ENCODE measurements at regions not wholly inside any gene's neighbourhood (a gene's known extent, or its start where the extent isn't known, plus 50 kb on each side); places are given as distances from the start of the nearest gene placed in this dataset.
A peak's percentile ranks its signal among the peaks of the same experiment; 100 is the strongest.

DNA sequence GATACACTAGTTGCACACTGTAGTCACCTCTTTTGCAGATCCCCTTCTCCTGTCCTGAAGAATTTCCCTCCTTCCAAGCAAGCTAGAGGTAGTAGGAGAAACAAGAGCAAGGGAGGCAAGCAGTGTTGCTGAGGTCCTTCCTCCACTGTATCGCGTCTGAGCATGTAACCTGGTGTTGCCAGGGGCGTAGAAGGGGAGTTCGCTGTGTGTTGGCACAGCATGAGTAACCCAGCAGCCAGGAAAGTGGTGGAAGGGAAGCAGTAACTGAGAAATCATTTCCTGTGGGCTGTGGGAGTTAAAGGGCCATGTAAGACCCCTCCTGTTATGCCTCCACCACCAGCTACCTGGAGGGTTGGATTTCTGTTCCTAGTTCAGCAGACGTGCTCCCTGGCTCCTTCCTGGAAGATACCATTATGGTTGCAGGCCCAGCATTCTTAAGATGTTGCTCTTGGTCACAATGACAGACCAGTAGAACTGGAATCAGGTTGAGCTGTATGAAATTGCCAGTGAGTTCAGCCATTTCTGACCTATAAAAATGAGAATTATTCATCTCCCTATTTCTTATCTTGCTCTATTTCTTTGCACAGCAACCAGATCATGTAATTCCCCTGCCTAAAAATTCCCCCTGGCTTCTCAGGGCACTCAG lies 215.3 kb upstream of the TOPAZ1 start:
- DNase-seq, result no peak

DNA sequence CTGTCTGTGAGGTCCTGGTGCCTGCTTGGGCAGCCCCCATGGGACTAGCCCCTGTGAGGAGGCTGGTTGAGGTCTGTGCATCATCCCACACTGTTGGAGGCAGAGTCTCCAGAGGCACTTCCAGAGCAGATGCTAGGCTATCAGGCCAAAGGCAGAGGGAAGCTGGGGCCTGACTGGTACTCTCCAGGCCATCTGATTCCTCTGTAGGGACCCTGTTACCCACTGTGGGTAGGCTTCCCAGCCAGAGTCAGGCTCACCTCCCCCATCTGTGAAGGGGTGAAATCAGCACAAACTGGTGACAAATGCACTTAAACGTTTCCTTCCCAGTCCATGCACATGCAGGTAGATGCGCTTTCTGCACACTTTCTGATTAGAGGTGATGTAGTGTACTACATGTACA lies 212.6 kb upstream of the TOPAZ1 start:
- DNase-seq, result no peak

DNA sequence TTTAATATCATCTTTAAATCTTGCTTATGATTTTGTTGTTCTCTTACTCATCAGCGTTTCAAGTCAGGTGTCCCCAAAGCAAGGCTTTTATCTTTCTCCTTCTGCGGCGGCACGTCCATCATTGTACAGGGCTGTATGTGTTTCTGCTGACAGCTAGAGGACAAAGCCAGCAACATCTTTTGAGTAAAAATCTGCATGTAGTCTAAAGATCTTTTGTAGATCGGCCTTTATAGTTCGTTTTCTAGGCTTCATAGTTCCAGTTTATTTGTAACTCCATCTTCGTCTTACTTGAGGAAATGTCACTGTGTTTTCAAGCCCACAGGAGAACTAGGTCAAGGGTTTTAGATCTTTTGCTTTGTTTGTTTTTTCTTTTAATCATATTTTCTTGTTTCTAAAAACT lies 211.4 kb upstream of the TOPAZ1 start:
- DNase-seq, result no peak

DNA sequence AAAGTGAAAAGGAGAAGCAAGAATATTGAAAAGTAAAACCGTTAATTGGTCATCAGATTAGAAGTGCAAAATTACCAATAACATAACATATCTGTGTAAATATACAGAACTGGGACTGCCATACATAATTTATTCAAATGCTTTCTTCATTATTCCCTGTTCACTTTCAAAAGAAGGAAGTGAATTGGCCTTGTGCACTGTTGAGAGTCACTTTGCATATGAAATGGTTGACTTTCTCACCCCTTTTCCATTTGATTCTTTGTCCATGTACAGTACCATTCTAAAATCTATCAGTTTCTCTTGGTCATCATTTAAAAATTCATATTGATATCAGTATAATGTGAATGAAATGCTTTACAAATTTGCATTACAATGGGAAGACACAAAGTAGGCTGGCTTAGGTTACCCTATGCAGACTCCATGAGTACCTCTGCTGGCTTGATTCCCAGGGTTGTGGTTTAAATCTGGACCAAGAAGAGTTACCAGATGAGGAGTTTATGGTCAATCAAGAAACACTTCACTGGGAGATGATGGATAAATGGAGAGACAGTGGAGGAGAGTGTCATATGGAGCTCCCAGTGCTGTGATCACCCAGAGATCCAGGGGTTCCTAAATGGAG lies 210.9 kb upstream of the TOPAZ1 start:
- no peak for DNase-seq

DNA sequence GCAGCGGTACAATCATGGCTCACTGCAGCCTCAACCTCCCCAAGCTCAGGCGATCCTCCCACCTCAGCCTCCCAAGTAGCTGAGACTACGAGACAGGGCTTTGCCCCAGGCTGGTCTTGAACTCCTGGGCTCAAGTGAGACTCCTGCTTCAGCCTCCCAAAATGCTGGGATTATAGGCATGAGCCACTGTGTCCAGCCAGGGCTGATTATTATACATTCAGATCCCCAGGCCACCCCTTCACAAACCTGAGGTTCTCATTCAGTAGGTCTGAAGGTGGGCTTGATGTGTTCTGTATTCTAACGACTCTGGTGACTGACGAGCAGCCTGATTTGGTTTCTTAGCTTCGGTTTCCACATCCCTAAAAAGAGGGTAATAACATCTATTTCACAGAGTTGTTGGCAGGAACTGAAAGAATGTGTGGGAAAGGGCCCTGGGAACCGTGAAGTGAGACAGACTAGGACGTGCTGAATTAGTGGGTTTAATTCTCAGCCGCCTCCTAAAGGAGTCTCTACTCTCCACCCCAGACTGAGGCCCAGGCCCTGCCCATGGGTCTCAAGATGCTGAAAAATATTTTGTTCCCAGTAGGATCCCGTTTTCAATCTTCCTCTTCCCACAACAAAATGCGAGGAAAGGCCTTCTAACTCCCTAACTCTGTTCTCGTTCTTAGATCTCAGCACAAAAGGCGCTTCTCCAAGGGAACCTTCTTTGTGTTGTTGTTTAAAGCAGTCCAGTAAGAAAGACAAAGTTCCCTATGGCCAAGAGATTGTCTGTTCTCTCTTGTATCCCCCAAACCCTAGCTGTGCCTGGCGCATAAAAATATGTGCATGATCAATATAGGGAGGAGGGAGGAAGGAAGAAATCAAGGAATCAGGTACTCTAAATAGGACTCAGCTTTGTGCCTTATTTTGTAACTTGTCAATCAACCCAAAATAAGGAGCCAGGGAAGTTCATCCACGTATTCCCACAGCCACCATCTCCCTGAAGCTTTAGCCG lies 210.0 kb upstream of the TOPAZ1 start:
- DNase-seq, result no peak

DNA sequence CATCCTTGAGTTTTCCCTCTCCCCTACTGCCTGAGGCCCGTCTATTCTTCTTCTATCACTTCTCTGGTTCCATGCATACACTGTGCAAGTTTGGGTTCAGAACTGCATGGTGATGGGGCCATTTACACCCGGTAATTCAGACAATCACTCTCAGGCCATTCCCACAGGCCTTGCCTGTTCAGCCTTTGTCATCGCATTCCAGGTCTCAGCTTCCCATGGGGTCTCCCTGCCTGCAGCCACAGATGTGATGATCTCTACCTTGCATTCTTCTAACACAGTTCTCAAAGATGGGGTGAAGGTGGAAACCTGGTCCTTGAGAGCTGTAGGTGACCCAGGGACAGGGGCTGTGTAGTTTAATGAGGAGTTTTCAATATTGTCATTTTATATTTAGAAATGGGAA lies 209.2 kb upstream of the TOPAZ1 start:
- no peak for DNase-seq

DNA sequence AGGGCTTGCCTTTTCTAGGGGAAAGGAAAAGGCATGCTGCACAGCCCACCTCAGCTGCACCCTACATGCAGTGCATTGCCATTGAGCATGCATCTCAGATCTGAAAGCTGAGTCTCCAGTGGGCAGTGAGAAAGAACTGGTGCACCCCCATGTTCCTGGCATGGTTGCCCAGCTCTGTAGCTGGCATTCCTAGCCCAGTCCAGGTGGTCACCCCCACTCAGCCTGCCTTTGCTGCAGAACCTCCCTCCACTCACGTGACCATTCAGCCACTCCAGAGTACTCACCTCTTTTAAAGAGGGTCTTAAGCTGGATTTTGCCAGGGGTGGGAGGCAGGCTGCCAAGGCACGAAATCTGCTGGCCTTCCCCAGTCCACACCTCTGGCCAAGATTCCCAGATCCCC lies 208.6 kb upstream of the TOPAZ1 start:
- DNase-seq, result no peak

DNA sequence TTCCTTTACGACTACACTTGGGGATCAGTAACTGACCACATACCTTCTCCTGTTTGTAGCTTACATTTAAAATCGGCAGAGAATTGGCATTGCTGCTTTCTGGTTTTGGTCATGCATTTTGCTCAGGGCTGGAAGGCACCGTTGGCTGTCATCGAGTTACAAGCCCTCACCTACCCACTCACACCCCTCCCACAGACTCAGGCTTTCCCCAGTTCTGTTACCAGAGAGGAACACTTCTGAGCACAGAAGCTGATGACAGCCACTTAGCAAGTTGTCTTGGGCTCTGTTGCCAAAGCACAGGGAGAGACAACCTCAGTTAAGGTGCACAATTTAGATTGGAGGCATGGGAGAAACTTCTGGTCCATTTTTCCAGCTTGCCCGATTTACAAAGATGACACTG lies 204.8 kb upstream of the TOPAZ1 start:
- DNase-seq, result no peak

DNA sequence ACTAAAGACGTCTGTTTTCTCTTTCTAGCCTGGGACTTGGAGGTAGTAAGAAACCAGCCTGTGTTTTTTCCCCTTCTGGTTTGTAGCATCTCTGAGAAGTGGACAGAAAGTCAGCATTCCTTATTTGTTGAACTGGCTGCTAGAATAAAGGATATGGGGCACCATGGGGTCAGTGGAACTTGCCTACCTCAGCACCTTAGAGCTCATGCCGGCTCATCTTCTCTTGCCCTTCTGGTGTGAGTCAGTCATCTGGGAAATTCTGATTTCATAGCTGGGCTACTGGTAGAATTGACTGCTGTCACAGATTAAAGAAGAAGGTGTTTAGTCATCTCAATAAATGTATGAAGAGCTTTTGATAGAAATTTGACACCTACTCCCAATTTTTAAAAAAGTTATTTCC lies 202.7 kb upstream of the TOPAZ1 start:
- DNase-seq, result no peak

DNA sequence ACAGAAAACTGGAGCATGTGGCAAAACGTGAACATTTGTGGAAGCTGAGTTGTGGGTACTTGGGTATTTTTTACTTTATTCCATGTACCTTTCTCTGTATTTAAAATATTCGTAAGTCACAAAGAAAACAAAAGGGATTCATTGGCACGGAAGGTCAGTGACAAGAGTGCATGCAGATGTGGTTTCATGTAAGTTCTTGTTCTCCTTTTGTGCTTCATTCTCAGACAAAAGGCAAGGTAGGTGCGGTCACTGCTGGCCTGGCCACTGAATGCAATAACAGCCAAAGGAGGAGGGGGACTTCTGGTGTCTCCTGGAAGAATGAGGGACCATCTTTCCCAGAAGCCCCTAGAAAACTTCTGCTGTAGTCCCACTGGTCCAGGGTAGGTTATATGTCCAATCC lies 200.0 kb upstream of the TOPAZ1 start:
- DNase-seq, result no peak

DNA sequence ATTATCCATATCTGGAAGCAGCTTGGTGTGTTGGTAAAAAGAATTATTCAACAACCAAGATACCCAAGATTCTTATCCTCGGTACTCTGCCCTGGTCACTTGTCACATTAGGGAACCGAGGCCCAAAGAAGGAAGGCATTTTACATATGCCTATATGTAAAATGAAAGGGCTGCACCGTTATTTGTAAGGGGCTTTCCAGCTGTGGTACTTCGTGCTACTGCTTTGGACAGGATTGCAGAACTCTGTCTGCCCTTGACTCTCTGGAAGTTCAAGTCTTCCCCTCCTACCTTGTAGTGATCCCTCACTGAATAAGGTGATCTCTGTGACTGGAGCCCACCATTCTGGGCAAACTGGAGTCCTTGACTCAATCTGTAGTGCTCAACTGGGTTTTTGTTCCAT lies 198.9 kb upstream of the TOPAZ1 start:
- DNase-seq, result no peak

DNA sequence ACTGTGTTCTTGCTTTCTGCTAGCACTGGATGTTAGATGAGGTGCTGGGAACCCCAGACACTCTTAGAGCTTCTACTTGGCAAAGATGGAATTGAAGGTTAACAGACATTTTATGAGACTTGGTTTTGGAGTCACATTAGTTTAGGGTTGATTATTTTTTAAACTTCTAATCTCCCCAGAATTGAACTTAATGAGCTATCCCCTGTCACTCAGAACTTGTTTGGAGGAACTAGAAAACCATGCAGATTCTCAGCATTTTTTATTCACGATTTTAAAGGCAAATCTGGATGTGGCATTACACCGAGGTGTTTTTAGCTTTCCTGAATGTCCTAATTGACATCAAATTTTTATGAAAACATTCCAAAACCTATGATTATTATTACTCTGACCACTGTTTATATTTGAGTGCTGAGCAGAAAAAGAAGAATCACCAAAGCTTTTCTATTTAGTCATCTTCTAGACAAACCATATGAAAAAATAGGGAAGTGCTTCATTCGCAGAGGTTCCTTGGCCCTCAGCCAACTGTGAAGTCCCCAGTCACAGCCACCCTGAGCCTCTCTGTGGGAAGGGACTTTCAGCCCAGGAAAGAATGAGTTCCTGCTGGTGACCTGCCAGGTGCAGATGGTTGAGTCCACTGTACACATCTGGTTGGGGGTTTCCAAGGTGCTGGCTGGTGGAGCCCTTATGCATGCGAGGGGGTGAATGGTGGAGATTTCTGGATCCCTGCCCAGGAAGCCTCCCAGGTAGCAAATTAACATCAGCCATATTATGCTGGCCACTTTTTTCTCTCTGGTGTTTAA lies 196.0 kb upstream of the TOPAZ1 start:
- DNase-seq, result peak; percentile 41

DNA sequence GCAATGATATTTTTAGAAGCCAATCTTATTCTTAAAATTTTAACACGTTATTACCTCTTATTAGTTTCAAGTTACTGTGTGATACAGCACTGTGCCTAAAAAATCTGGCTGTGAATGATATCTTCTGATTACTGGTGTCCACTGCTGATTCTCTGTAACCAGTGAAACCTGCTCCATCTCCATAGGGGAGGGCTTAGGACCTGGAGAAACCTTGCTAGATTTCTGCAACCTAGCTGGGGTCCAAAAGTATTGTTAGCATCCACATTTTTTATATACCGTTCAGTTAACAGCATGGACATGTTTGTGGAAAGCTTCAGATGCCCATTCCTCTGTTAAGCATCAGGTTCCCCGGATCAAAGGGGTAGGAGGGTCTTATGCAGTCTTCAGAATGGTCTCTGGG lies 193.9 kb upstream of the TOPAZ1 start:
- no peak for DNase-seq

DNA sequence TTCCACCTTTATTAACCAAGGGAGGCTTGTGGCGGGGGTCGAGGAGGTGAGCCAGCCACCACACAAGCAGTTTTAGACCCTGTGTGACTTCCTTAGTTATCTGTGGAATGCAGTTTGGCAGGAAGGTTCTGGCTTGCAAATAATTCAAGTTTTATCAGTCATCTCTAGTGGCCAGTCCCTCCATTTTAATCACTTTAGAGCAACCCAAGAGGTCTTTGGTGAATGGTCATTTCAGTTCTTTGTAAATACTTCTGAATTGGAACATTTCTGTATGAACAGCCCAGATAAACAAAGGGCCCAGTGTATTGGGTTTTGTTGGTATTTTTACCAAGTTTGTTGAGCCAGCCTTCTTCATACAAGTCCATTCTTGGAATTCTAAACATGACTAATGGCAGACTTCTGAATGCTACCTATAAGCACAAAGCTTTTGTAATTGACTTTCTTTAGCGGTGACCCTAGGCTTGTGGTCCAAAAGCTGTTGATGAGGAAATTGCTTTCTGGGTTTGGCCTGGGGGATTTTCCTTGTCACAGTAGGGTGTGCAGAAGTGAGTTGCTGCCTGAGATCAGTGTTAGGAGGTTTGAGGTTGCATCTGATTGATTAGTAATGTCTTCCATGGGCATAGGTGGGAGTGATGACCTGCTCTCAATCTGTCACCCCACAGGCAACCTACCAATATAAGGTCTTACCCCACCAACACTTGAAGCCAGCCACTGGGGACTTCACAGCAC lies 193.3 kb upstream of the TOPAZ1 start:
- peak; percentile 84 for DNase-seq

DNA sequence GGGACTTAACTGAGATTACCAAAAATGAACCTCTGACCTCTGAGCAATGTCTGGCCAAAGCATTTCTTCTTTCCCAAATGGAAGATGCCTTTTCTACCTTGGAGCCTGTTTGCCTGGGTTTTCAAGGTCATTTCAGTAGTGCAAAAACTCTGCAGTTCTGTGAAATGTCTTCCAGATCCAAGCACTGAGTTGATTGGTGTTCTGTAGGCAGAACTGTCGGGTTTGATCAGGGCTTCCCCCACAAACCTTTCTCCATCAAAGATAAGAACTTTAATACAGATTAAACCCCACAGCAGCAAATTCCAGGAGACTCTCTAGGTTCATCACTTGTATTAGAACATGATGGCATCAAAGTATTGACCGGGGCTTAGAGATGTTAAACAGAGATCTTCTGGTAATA lies 192.7 kb upstream of the TOPAZ1 start:
- DNase-seq, result no peak

DNA sequence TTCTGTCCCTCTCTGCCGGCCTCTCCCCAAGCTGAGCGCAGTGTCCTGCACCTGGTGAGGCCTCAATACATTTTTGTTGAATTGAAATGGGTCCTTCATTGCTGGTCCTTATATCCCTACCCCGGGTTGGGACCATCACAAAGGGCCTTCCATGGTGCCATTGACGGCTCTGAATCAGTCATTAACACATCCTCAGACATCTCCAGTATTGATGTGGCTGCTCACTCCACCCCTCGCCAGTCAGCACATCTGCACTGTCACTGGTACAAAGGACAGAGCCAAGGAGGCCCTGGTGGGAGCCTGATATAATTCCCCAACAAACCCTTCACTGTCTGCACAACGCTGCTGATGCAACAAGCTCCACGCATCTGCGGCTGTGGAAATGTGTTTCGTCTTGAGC lies 191.6 kb upstream of the TOPAZ1 start:
- DNase-seq, result peak; percentile 47

DNA sequence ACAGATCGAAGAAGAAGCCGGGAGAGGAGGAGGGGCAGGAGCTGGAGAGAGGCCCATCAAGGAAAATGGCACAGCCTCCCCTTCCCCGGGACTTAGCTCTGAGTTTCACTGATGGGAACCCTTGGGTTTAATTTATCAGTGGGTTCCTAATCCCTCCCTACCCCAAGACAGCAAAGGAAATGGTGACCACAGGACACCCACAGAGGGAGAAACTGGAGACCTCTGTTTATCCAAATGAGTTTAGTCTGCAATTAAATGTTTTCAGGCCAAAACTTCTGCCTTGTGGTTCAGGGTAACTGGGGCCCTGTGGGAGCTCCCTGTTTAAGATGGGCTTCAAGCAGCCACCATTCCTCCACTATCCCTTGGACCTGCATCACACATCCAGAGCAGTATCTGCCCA lies 190.8 kb upstream of the TOPAZ1 start:
- no peak for DNase-seq

DNA sequence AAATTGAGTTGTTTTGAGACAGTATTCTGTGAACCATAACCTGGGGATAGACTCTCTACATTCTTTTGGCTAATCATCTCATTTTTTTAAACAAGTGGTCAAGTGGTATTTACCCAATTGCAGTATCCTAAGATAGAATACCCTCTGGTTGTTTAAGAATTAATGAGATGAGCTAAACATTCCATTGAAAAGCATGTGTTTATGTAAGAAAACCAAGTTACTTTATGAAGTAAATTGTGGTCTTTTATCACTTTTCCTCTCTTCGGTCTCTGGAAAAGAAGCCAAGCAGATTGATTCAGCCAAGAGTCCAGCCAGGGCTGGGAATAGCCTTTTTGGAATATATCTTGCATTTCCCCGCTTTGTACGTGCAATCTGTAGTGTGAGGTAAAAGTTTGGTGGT lies 185.7 kb upstream of the TOPAZ1 start:
- no peak for DNase-seq

DNA sequence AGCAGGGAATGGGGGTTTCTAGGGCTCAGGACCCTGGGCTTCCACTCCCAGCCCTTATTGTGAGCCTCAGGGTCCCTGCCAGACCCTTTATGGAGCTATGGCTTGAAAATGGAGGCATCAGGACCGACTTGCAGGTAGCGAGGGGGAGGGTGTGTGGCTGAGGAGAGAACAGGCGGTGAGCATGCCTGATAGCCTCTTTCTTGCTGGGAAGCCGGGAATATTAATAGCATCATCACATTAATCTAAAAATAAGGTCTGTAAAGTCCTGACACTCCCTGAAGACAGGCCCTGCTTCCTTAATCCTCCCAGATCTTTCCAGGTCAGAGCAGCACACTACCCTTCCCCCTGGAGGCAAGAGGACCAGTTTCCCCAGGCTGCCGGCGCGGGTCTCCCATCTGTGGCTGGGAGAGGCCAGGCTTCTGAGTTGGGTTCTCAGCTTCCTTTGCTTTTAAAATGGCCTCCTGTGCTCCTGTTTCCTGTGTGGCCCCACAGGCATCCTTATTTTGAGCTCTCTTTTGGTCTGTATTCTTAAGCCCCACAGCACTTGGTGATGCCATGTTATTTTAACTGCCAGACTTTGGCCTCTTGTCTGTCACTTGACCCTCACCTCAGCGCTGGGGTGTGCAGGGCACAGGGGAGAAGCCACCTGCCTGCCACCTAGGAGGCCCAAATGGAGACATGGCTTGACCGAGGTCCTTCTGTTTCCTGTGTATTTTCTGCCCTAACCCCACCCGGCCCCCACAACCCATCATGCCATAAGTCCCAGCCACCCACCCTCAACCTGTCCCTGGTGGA lies 185.0 kb upstream of the TOPAZ1 start:
- DNase-seq, result no peak

DNA sequence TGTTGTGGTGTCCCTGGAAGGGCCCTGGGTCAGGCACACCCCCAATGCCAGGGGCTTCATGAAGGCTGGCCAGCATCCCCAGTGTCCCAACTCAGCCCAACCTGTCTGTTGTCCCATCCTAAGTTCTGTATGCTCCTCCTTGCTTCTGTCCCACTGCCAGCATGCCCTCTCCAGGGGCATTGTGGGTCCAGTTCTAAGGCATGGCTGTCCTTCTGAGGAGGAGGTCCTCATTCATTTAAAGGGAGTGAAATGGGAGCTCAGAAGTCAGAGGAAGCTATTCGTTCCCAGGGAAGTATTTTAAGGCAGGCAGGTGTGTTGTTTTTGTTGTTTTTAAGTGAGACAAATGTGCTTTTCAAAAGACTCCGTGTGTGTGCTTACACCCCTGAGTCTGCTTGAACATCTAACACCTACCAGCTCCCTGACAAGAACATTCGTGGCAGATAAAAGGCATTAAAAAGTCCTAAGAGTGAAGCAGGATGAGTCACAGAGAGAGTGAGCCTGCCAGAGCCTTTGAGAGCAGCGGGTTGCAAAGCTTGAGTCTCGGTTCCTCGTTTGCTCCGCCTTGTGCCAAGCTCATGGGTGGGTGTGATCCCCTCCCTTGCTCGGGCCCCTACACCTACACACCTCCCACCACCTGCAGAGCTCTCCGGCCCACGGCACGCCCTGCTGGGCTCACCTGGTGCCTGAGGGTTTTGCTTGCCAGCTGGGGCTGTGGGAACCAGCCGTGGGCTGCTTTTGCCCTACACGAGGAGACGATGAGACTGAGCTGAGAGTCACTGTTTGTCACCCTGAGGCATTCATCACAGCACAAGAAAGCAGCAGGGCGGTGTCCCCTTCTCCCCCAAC lies 183.4 kb upstream of the TOPAZ1 start:
- peak; percentile 76 for DNase-seq

DNA sequence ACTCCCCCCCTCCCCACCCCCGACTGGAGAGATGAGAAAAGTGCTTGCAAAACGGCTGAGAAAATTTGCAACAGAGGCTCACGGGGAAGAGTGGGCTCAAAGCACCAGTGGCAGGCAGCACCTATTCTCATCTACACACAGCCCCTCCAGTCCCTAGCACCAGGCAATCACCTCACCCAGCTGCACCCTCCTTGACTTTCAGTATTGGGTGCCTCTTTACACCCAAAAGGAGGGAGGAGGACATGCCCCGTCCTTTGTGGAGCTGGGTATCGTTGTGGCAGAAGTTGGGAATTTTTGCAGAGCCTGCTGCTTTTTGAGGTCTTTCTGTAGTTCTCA lies 182.8 kb upstream of the TOPAZ1 start:
- DNase-seq, result no peak
